IMR-90 (cell line): ENCODE measurements at regions not wholly inside any gene's neighbourhood (a gene's known extent, or its start where the extent isn't known, plus 50 kb on each side); places are given as distances from the start of the nearest gene placed in this dataset.

Source experiments
- ATAC-seq: fragments of 200-7000 bp; cut with Tn5 transposase; 2 replicates; pipeline ENCODE4 v1.9.1; 2020; ENCODE audit warnings: low read depth, mild to moderate bottlenecking, moderate library complexity
- BruUV-seq: library from RNA; stranded (reverse); fragments of 400-500 nt; replicated peaks from 2 replicates; lab custom pipeline; 2021; lab: Mats Ljungman, UMichigan
- CTCF ChIA-PET: fragments of 300-600 bp; formaldehyde crosslinking; extraction: SDS; loops from one replicate; lab custom pipeline; 2021; ENCODE audit warnings: antibody characterized with exemption; lab: Yijun Ruan, JAX
- POLR2A ChIA-PET: fragments of 300-600 bp; sonication (Branson Sonifier 250); formaldehyde crosslinking; loops from one replicate; lab custom pipeline; 2022; ENCODE audit warnings: antibody characterized with exemption; ENCODE audit not compliant: unreplicated experiment; lab: Charles Lee
- DNase-seq: peaks from one replicate; pipeline ENCODE4 v3.0.0; 2013
- H2AFZ ChIP-seq: replicated peaks from 2 replicates; pipeline ENCODE3; 2013; ENCODE audit warnings: low read length, mild to moderate bottlenecking; ENCODE audit not compliant: poor library complexity
- H2AK5ac ChIP-seq: 2 replicates; pipeline ENCODE4 v1.6.1; 2013; ENCODE audit warnings: low read depth, low read length, inconsistent platforms
- H2AK9ac ChIP-seq: replicated peaks from 2 replicates; pipeline ENCODE3; 2013; ENCODE audit warnings: mild to moderate bottlenecking, low read depth, low read length, moderate library complexity; ENCODE audit not compliant: poor library complexity
- H2BK120ac ChIP-seq: 2 replicates; pipeline ENCODE4 v1.6.1; 2013; ENCODE audit warnings: low read depth, low read length, inconsistent platforms
- H2BK15ac ChIP-seq: 3 replicates; pipeline ENCODE4 v1.6.1; 2013; ENCODE audit warnings: low read depth, low read length, inconsistent platforms
- H2BK20ac ChIP-seq: 2 replicates; pipeline ENCODE4 v1.6.1; 2013; ENCODE audit warnings: low read depth, mild to moderate bottlenecking, inconsistent platforms, low read length, moderate library complexity
- H2BK5ac ChIP-seq: 2 replicates; pipeline ENCODE4 v1.6.1; 2013; ENCODE audit warnings: mild to moderate bottlenecking, low read depth, low read length, inconsistent platforms; ENCODE audit not compliant: poor library complexity, severe bottlenecking
- H3K14ac ChIP-seq: replicated peaks from 2 replicates; pipeline ENCODE4 v1.6.1; 2013; ENCODE audit warnings: low read depth, low read length, inconsistent platforms
- H3K18ac ChIP-seq: 2 replicates; pipeline ENCODE4 v1.6.1; 2013; ENCODE audit warnings: low read depth, low read length, control low read depth
- H3K23ac ChIP-seq: 2 replicates; pipeline ENCODE4 v1.6.1; 2013; ENCODE audit warnings: low read depth, low read length, inconsistent platforms
- H3K27ac ChIP-seq: 2 replicates; pipeline ENCODE4 v1.5.1; 2013; ENCODE audit warnings: mild to moderate bottlenecking, control low read depth, low read length; ENCODE audit not compliant: insufficient read depth
- H3K27me3 ChIP-seq: 2 replicates; pipeline ENCODE4 v1.6.1; 2013; ENCODE audit warnings: low read length; ENCODE audit not compliant: control insufficient read depth, insufficient read depth
- H3K36me3 ChIP-seq: 2 replicates; pipeline ENCODE4 v1.6.1; 2013; ENCODE audit warnings: low read length, mixed read lengths; ENCODE audit not compliant: control insufficient read depth, insufficient read depth
- H3K4ac ChIP-seq: 2 replicates; pipeline ENCODE4 v1.6.1; 2013; ENCODE audit warnings: low read depth, low read length, inconsistent platforms
- H3K4me1 ChIP-seq: 2 replicates; pipeline ENCODE4 v1.6.1; 2013; ENCODE audit warnings: low read length, mixed read lengths; ENCODE audit not compliant: control insufficient read depth, insufficient read depth
- H3K4me2 ChIP-seq: 2 replicates; pipeline ENCODE4 v1.6.1; 2013; ENCODE audit warnings: low read depth, mild to moderate bottlenecking, control low read depth, low read length, moderate library complexity
- H3K4me3 ChIP-seq: 2 replicates; pipeline ENCODE4 v1.5.1; 2013; ENCODE audit warnings: low read depth, mild to moderate bottlenecking, control low read depth, low read length, moderate library complexity; ENCODE audit not compliant: insufficient read depth
- H3K56ac ChIP-seq: 2 replicates; pipeline ENCODE4 v1.6.1; 2013; ENCODE audit warnings: low read length, inconsistent platforms; ENCODE audit not compliant: insufficient read depth; ENCODE audit errors: extremely low read depth
- H3K79me1 ChIP-seq, 2 experiments: 2 replicates each; pipeline ENCODE4 v1.6.1; 2013; ENCODE audit warnings: low read length in 2 of 2, inconsistent platforms in 1 of 2, low read depth in 1 of 2
- H3K9ac ChIP-seq: 2 replicates; pipeline ENCODE4 v1.6.1; 2013; ENCODE audit warnings: low read depth, low read length, control low read depth
- H3K9me1 ChIP-seq: 2 replicates; pipeline ENCODE4 v1.6.1; 2013; ENCODE audit warnings: low read length, inconsistent platforms; ENCODE audit not compliant: insufficient read depth
- H3K9me3 ChIP-seq: 2 replicates; pipeline ENCODE4 v1.6.1; 2013; ENCODE audit warnings: low read length; ENCODE audit not compliant: control insufficient read depth, insufficient read depth
- H4K20me1 ChIP-seq: 2 replicates; pipeline ENCODE4 v1.6.1; 2013; ENCODE audit warnings: low read length, inconsistent platforms; ENCODE audit not compliant: insufficient read depth
- H4K5ac ChIP-seq: 2 replicates; pipeline ENCODE4 v1.6.1; 2013; ENCODE audit warnings: mild to moderate bottlenecking, low read depth, low read length, control low read depth
- H4K8ac ChIP-seq, 2 experiments: 2 replicates each; pipeline ENCODE4 v1.6.1; 2013; ENCODE audit warnings: low read depth in 2 of 2, low read length in 2 of 2, control low read depth in 1 of 2, inconsistent platforms in 1 of 2
- H4K91ac ChIP-seq: 2 replicates; pipeline ENCODE4 v1.6.1; 2013; ENCODE audit warnings: low read depth, low read length, inconsistent platforms; ENCODE audit not compliant: insufficient read depth
- CEBPB ChIP-seq: IDR thresholded peaks from 2 replicates; pipeline ENCODE4 v1.6.1; 2012; ENCODE audit warnings: low read depth, low read length, improper control_type of control experiment
- MAFK ChIP-seq: IDR thresholded peaks from 2 replicates; pipeline ENCODE4 v1.6.1; 2012; ENCODE audit warnings: low read depth, low read length, improper control_type of control experiment
- MAZ ChIP-seq: IDR thresholded peaks from 2 replicates; pipeline ENCODE4 v1.6.1; 2012; ENCODE audit warnings: low read depth, mild to moderate bottlenecking, low read length, improper control_type of control experiment, moderate library complexity, borderline replicate concordance
- MXI1 ChIP-seq: IDR thresholded peaks from 2 replicates; pipeline ENCODE4 v1.6.1; 2012; ENCODE audit warnings: low read depth, mild to moderate bottlenecking, low read length, moderate library complexity, borderline replicate concordance
- RAD21 ChIP-seq: IDR thresholded peaks from 2 replicates; pipeline ENCODE4 v1.6.1; 2012; ENCODE audit warnings: low read length, improper control_type of control experiment
- WGBS, 2 experiments: methylation state at CpG; one replicate each; pipeline versions ENCODE4 v1.1.5 to v1.1.7; 2013; ENCODE audit warnings: missing lambda C conversion rate in 2 of 2; ENCODE audit not compliant: insufficient read length in 1 of 2; ENCODE audit errors: extremely low coverage in 2 of 2; 5-methylcytosine and 5-hydroxymethylcytosine counted together
- dilution Hi-C: fragments of 300-500 bp; cut with HindIII; formaldehyde crosslinking; loops from one replicate; pipeline ENCODE4 v1.14.3; 2018; ENCODE audit warnings: low sequenced_read_pairs; ENCODE audit not compliant: unreplicated experiment
- in situ Hi-C: fragments of 300-500 bp; cut with MboI; formaldehyde crosslinking; loops from 3 replicates; pipeline ENCODE4 v1.14.3; 2019; ENCODE audit warnings: low sequenced_read_pairs, inconsistent platforms, mixed read lengths
- intact Hi-C: fragments of 100-400 bp; cut with micrococcal nuclease; formaldehyde crosslinking; loops from 2 replicates; pipeline ENCODE4 v1.10.0; 2022

- no TSS peak for BruUV-seq
- Histone ChIP-seq H3K27ac (no peak overlapping the region), H3K9me3 (peaks cover 3% of the 10 kb centered on the region; the same call in 1 of the 2 replicates), H3K4ac (no peak overlapping the region), H2BK20ac (no peak overlapping the region), H4K91ac (no peak overlapping the region), H3K9ac (no peak overlapping the region), H3K56ac (no peak overlapping the region), H2BK120ac (no peak overlapping the region), H3K79me1 (no peaks in the 10 kb centered on the region), H4K5ac (no peak overlapping the region), H4K8ac (no peak overlapping the region), H2BK5ac (no peak overlapping the region), H2BK15ac (no peak overlapping the region), H2AK9ac (no peak overlapping the region), H3K4me2 (no peak overlapping the region), H2AFZ (no peak overlapping the region), H3K36me3 (no peaks in the 10 kb centered on the region), H3K18ac (no peak overlapping the region), H2AK5ac (no peak overlapping the region), H3K9me1 (no peaks in the 10 kb centered on the region), H3K4me3 (no peak overlapping the region), H3K14ac (no peak overlapping the region), H4K20me1 (no peaks in the 10 kb centered on the region), H3K4me1 (no peaks in the 10 kb centered on the region), H3K27me3 (no peaks in the 10 kb centered on the region), H3K23ac (no peak overlapping the region)
- ChIA-PET POLR2A (no interaction called here), CTCF (no interaction called here)
- ATAC-seq (no peak), DNase-seq (no peak)
- in situ Hi-C loops (no loop called here), dilution Hi-C loops (no loop called here), intact Hi-C loops (no loop called here)
- TF ChIP-seq MAFK: no peak
- TF ChIP-seq MXI1: no peak
- no peak for TF ChIP-seq RAD21
- TF ChIP-seq MAZ: no peak
- no peak for TF ChIP-seq CEBPB
- no CpG with 5 or more reads among the region's 3 CpGs for WGBS, 2 experiments
These were observed 1197.4 kb upstream of the ADGRL3 start for GRCh38 chr4:60002603-60003337.
